GM06990 (cell line): ENCODE measurements at regions not wholly inside any gene's neighbourhood (a gene's known extent, or its start where the extent isn't known, plus 50 kb on each side); places are given as distances from the start of the nearest gene placed in this dataset.
"Not testable (repeated sequence)": the region's sequence is repeated elsewhere in the genome, so short reads cannot be mapped to it uniquely, and the experiment has no call there.

ENCODE experiments used
- DNase-seq: peaks from one replicate; pipeline ENCODE4 v3.0.0-alpha.2; 2011; ENCODE audit not compliant: insufficient read length; ENCODE audit errors: extremely low read depth
- H3K27me3 ChIP-seq: replicated peaks from 2 replicates; pipeline ENCODE4 v1.6.0; 2011; ENCODE audit warnings: low read length; ENCODE audit not compliant: control insufficient read depth, insufficient read depth
- H3K36me3 ChIP-seq: 2 replicates; pipeline ENCODE4 v1.5.1; 2011; ENCODE audit warnings: low read length; ENCODE audit not compliant: control insufficient read depth, insufficient read depth
- H3K4me3 ChIP-seq: replicated peaks from 2 replicates; pipeline ENCODE4 v1.5.1; 2011; ENCODE audit warnings: low read depth, mild to moderate bottlenecking, control low read depth, low read length
- TF ChIP-seq, protein P1 (sequence below): IDR thresholded peaks from 2 replicates; pipeline ENCODE4 v1.5.1; 2011; ENCODE audit warnings: low read length, control low read depth, mild to moderate bottlenecking, inconsistent platforms; ENCODE audit not compliant: insufficient read depth, poor library complexity, severe bottlenecking

DNA sequence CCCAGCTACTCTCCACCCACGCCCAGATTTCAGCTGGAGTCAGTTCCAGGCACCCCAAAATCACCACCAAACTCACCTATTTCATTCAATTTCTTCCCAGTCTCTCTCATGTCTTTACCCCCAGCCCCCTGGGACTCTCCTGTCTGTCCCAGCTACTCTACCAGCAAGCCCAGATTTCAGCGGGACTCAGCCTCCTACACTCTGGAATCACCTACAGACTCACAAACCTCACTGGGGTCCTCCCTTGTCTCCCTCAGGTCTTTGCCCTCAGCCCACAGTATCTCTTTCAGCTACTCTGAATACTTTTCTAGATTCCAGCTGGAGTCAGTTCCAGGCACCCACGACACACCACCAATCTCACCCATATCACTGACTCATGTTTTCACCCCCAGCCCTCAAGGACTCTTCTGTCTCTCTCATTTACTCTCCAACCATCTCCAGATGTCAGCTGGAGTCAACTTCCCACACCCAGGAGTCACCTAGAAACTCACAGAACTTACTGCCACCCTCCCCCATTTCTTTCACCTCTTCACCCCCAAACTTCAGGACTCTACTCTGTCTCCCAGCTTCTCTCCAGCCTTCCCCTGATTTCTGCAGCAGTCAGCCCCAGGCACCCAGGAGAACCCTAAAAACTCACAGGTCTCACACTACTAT is 1529.3 kb upstream of the TPTE start:
- Histone ChIP-seq H3K36me3 (no peaks in the 10 kb centered on the region), H3K27me3 (no peaks in the 10 kb centered on the region), H3K4me3 (no peak overlapping the region)
- DNase-seq, result no peak
- TF ChIP-seq, protein P1, sequence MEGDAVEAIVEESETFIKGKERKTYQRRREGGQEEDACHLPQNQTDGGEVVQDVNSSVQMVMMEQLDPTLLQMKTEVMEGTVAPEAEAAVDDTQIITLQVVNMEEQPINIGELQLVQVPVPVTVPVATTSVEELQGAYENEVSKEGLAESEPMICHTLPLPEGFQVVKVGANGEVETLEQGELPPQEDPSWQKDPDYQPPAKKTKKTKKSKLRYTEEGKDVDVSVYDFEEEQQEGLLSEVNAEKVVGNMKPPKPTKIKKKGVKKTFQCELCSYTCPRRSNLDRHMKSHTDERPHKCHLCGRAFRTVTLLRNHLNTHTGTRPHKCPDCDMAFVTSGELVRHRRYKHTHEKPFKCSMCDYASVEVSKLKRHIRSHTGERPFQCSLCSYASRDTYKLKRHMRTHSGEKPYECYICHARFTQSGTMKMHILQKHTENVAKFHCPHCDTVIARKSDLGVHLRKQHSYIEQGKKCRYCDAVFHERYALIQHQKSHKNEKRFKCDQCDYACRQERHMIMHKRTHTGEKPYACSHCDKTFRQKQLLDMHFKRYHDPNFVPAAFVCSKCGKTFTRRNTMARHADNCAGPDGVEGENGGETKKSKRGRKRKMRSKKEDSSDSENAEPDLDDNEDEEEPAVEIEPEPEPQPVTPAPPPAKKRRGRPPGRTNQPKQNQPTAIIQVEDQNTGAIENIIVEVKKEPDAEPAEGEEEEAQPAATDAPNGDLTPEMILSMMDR, result no peak

DNA sequence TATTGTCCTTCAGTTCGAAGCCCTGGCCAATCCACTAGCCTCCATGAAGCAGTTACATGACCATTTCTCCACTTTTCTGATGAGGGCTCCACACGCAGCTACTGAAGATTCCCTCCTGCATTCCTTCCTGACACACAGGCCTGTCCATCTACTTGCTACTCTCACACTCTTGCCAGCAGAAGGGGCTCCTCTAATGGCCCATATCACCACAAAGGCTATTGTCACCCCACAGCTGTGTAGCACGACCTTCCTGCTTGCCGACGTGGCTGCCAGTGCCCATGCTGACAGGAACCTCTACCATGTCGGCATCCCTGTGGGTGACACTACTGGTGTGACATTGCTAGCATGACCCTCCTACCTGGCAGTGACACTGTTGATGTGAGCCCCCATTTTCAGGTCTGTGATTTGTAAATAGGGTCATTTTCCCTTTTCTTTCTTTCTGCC is 1528.6 kb upstream of the TPTE start:
- Histone ChIP-seq H3K27me3 (no peaks in the 10 kb centered on the region), H3K36me3 (no peaks in the 10 kb centered on the region), H3K4me3 (no peak overlapping the region)
- DNase-seq, result no peak
- TF ChIP-seq, protein P1, result no peak

DNA sequence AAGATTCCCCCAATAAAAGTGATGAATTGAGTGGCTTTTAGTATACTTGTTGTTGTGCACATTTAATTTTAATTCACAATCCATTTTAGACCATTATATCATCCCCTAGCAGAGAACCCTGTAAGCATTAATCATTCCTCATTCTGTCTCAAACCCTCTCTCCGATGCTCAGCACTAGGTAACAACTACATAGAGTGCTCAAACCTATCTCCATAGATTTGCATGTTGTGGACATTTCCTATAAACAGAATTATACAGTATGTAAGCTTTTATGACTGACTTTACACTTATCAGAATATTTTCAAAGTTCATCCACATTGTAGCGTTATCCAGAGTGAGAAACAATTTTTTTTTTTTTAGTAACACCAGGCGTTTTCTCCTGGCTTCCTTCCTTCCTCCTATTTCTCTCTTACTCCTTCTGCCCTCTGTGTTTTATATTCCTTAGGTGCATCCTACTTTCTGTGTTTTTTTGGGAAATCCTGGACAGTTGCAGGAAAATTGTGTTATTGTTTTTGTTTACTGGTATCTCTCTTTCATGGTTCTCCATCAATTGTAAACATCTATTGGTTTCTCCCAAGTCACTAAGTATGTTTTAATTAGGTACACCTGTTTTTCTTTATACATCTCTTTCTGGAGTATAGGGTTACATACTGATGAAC is 1528.0 kb upstream of the TPTE start:
- DNase-seq, result no peak
- Histone ChIP-seq H3K36me3 (no peaks in the 10 kb centered on the region), H3K27me3 (no peaks in the 10 kb centered on the region), H3K4me3 (no peak overlapping the region)
- TF ChIP-seq, protein P1, result no peak

DNA sequence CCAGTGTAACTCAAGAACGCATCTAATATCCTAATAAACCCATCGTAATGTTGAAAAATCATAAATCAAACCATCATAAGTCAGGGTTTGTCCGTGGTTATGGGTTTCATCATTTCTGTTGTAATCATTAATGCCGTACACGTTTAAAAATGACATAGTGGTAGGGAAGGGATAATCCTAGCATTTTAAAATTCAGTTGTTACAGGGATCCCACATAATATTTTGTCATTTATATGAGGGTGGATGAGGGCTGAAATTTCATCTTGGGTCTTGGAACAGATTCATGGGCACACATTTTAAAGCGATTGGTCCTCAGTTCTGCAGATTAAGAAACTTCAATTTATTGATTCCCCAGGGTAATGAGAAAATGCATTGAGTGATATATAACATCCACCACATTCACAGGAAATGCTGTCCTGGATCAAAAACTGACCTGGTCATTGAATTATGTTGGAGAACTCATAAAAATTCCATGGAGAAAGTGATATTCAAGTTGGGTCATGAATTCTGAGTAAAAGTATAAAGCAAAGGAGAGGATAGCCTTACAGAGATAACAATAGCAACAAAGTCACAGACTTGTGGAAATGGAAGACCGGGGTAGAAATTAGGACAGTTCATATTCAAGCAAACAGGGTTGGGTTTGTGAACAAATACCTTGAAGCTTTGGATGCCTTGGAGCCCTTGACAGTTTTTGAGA is 1527.3 kb upstream of the TPTE start:
- no peak for DNase-seq
- Histone ChIP-seq H3K36me3 (no peaks in the 10 kb centered on the region), H3K27me3 (no peaks in the 10 kb centered on the region), H3K4me3 (no peak overlapping the region)
- TF ChIP-seq, protein P1, result no peak

DNA sequence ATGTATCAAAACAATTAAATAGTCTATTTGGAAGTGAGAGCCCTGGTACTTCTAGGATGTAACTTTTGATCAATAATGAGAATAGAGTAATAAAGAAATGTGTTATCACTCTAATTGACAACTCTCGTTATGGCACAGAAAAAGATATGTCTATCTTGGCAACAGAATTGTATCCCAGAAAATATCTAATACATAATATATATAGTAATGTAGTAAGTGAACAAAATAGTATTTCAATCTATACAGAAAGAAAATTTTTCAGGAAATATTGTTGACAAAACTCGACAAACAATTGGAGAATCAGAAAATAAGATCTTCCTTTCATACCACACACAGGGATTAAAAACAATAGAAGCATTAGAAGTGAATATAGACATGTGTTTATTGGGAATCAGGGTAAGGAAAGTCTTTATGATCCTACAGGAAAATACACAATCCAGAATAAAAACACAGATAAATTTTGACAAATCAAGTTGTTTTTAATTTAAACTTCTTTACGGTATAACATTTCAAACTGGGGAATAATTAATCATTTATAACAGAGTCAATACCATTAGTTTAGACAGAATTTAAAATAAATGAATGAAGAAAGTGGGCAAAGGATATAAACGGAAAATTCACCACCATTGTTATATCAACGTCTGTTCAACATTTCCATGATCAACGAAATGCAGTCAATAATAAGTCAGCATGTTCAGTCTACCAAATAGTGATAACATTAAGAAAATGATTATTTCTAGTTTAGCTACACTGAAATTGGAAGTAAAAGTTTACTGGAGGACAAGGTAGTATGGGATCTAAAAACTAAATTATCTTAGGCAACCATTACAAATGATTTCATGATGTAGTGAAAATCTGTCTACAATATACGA is 1526.5 kb upstream of the TPTE start:
- no peak for DNase-seq
- H3K27me3 ChIP-seq, result no peaks in the 10 kb centered on the region
- no peak overlapping the region for H3K4me3 ChIP-seq
- TF ChIP-seq, protein P1, result no peak
- H3K36me3 ChIP-seq, result no peaks in the 10 kb centered on the region

DNA sequence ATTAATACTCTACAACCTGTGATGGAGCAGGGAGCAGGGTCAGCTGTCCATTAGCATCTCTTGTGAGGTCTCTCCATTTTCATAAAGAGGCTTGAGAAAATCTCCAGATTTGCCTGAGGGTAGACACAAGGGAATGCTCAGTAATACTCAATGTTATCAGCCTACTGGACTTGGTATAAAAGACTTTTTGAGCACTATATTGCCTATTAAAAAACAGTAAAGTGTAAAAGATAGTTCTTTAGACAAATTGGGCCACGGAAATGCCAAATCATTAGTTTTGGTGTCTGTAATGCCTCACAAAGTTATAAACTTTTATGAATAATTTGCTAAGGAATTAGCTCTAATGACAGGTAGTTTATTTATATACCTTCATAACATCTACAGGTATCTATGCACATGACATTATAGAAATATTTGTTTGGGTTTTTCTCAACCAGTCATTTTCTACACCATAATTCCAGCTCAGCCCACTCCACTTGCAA is 1524.9 kb upstream of the TPTE start:
- DNase-seq, H3K4me3 ChIP-seq, H3K27me3 ChIP-seq, H3K36me3 ChIP-seq: not testable (repeated sequence)
